Peyer's patch (tissue), 4 donors: ENCODE measurements at regions not wholly inside any gene's neighbourhood (a gene's known extent, or its start where the extent isn't known, plus 50 kb on each side); places are given as distances from the start of the nearest gene placed in this dataset.

ENCODE experiments used
- POLR2A ChIP-seq, 2 donors: fragments of 450-650 bp; IDR thresholded peaks; one replicate each; pipeline ENCODE4 v1.5.1; 2017; ENCODE audit warnings: antibody characterized with exemption in 2 of 2, mild to moderate bottlenecking in 2 of 2, moderate library complexity in 2 of 2
- TF ChIP-seq, protein P1 (sequence below), 6 experiments: fragments of 450-650 bp in 4 of 6; fragments of 200-600 bp in 2 of 6; sonication (generic) in 1 of 6; IDR thresholded peaks; one replicate each; pipeline ENCODE4 v1.5.1; 2017 to 2019; ENCODE audit warnings: antibody characterized with exemption in 6 of 6, mild to moderate bottlenecking in 3 of 6, moderate library complexity in 1 of 6

DNA sequence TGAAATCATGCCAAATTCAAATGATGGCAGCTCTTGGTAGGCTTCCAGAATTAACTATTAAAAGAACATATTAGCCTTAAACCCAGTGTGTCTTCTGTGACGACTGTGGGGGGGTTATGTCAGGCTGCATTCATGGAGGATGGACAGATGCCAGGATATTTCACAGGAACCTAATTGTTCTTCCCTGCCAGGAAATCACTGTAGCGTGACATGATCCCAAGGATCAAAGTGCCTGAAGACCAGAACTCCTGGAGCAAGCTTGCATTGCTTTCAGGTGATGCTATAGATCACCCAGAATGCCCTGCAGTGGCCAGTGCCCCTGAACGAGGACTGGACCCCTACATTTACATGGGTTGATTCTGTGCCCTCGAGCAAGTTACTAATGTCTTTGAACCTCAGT, 1093.0 kb upstream of the TENM3 start:
- TF ChIP-seq, protein P1, sequence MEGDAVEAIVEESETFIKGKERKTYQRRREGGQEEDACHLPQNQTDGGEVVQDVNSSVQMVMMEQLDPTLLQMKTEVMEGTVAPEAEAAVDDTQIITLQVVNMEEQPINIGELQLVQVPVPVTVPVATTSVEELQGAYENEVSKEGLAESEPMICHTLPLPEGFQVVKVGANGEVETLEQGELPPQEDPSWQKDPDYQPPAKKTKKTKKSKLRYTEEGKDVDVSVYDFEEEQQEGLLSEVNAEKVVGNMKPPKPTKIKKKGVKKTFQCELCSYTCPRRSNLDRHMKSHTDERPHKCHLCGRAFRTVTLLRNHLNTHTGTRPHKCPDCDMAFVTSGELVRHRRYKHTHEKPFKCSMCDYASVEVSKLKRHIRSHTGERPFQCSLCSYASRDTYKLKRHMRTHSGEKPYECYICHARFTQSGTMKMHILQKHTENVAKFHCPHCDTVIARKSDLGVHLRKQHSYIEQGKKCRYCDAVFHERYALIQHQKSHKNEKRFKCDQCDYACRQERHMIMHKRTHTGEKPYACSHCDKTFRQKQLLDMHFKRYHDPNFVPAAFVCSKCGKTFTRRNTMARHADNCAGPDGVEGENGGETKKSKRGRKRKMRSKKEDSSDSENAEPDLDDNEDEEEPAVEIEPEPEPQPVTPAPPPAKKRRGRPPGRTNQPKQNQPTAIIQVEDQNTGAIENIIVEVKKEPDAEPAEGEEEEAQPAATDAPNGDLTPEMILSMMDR (IDR thresholded peaks at IDR 0.05) = no peak
- TF ChIP-seq POLR2A (IDR thresholded peaks at IDR 0.05) = no peak
